NT2/D1 (cell line): ENCODE measurements at regions not wholly inside any gene's neighbourhood (a gene's known extent, or its start where the extent isn't known, plus 50 kb on each side); places are given as distances from the start of the nearest gene placed in this dataset.
"Not testable (repeated sequence)": the region's sequence is repeated elsewhere in the genome, so short reads cannot be mapped to it uniquely, and the experiment has no call there.

ENCODE experiments used
- YY1 ChIP-seq: IDR thresholded peaks from 2 replicates; pipeline ENCODE4 v1.6.1; 2011; ENCODE audit not compliant: insufficient read length, insufficient read depth
- ZNF274 ChIP-seq: IDR thresholded peaks from 2 replicates; pipeline ENCODE4 v1.6.1; 2011; ENCODE audit warnings: mild to moderate bottlenecking, low read depth, low read length

GRCh38 chr17:68757866-68758757, 156.9 kb upstream of the FAM20A start:
- not testable (repeated sequence) for TF ChIP-seq YY1, ZNF274
